ENCODE measurements at regions not wholly inside any gene's neighbourhood (a gene's known extent, or its start where the extent isn't known, plus 50 kb on each side); places are given as distances from the start of the nearest gene placed in this dataset.

DNA sequence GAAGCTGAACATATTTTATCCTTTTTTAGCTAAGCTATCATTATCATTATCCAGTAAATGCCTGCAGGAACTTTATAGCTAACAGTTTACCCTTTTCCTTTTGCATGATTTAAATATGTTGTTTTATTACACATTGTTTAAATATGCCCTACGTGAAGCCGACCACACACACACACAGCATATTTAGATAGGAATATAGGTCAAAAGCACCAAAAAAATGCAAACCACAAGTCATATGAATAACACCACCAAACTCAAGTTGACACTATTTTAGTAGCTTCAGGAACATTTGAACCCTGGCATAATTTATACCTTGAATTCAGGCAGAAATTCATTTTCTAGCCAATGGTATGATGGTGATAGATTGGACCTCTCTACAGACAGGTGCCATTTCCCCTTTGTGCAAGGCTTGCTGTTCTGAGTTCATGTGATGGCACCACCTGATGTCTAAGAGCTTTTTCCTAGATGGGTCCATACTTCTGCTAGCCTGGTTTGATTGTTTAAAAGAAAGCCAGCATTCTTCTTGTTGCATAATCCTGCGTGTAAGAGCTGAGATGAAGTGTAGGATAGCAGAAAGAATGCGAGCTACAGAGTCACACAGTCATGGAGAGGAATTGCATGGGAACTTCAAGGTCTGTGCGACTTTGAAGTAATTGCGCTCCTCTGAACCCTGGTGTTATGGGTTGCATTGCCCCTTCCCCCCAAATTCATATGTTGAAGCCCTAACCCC, 454.8 kb upstream of the SOX5 start:
- DNase-seq: no peak

DNA sequence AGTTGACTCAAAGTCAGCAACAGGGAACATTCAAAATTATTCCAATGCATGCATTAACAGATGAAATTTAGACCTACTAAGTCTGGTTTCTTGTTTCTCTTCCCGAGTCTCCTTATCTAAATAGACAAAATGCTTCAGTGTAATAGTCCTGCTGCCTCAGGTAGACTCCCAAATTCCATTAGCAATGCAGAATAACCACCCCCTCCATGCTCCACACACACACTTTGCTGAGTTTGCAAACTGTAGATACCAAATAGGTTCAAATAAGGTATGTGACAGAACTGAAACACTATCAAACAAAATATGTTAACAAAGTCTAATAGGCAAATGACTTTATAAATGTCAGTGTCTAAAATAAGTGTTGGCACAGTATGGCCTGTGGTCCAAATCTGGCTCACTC, 451.1 kb upstream of the SOX5 start:
- DNase-seq: no peak

GRCh38 chr12:24398605-24399004, 449.1 kb upstream of the SOX5 start:
- DNase-seq: no peak

- DNase-seq: no peak
These were observed 446.8 kb upstream of the SOX5 start for GRCh38 chr12:24396224-24396623.

- no peak for DNase-seq
These were observed 444.8 kb upstream of the SOX5 start for GRCh38 chr12:24394246-24394645.

DNA sequence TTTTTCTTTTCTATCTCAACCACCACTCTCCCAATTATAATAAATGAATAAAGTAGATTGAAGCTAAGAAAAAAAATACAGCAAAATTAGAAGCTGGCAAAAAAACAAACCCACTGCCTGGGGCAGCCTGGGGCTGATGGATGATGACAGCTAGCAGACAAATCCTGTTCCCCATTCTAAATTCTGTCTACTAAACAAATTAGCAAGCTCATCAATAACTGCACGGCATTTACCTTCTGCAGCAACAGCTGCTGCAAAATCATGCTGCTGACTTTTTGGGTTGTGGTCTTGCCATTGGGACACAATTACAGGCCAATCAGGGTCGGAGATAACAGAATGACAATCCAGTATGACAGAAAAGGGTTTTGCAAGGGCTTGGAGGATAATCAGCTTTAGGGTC, 443.6 kb upstream of the SOX5 start:
- no peak for DNase-seq

DNA sequence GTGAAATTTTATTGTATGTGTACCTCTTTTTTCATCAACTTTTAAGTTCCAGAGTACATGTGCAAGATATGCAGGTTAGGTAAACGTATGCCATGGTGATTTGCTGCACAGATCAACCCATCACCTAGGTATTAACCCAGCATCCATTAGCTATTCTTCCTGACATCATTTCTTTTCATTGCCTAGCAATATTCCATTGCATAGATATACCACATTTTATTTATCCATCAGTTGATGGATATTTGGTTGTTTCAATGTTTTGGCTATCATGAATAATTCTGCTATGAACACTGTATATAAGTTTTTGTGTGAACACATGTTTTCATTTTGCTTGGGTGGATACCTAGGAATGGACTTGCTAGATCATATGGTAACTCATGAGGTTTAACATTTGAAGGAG, 439.9 kb upstream of the SOX5 start:
- no peak for DNase-seq

DNA sequence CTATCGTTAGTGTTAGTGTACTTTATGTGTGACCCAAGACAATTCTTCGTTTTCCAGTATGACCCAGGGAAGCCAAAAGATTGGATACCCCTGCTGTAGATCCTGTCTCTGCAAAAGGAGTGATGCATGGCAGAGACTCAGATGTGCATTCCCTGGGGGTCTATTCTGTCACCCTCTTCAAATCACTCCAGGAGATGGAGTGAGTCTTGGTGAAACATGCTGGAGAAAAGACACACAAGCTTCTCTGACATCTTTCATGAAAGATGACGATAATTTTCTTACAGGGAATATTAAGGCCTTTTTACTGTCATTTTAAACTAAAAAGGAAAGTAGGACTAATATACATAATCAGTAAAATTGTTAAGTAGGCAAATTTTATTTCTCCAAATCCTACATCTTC, 437.9 kb upstream of the SOX5 start:
- no peak for DNase-seq

DNA sequence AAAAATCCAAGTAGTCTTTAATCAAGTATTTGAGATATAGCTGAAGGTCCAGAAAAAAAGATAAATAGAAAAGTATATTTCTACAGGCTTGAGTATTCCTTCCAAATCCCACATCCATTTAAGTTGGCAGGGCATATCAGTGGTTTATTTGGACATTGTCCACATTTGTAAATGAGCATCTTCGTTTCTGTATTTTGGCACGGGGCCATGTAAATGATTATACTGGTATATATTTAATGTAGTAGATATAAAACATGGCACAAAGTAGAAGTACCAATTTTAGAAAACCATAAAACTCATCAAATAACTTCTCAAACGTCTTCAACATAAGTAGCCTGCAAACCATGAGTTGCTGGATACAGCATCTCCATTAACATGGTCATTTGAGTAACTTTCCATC, 437.4 kb upstream of the SOX5 start:
- DNase-seq: no peak

DNA sequence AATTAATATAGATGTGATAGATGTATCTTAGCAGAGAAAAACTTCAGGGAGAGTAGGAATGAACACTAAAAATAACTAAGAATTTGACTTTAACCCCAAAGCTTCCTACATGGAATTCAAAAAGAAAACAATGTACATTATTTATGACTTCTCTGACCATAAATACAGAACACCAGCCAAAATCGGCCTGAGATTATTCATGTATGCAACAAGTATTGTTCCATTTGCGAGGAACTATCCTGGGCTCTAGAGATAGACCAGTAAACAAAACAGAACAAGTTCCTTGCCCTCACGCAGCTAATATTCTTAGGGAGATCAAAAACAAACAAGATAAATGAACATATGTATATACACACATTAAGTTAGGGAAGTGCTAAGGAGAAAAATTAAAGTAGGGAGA, 432.3 kb upstream of the SOX5 start:
- DNase-seq: no peak

GRCh38 chr12:24379861-24380521, 430.5 kb upstream of the SOX5 start:
- no peak for DNase-seq

- no peak for DNase-seq
These were observed 430.0 kb upstream of the SOX5 start for GRCh38 chr12:24379433-24379832.

DNA sequence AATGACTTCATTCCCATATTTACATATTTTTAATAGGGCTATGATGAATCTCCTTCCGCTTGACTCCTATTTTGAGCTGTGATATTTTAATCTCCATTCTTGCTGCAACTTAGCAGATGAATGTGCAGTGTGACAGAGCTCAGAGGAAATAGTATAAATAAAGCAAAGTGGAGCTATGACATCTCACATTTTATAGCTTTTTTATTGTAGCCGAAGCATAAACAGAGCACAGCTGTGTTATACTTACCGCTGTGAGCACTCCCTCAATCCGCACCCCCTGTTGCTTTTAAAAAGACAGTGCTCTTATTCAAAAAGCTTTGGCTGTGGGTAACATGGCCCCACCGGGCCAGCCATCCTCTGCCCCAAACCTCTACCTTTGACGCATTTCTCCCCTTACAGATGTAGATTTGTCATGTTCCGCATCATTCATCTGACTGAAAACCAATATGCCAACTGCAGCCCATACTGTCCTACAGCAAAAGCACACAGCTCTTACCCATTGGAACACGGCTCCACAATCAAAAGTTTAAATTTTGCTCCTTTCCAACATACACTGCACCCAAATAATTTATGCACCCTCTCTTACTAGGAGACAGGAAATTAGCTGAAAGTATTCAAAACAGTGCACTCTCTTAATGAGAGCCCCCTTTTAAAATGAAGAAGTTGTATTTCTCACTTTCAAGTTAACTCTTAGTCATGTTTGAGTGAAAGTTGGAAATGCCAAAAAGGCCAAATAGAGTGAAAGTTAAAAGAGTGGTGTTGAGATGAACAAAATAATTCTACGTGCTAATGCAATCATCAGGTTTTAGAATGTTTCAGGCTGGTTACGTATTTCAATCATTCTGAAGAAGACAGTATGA, 429.3 kb upstream of the SOX5 start:
- DNase-seq: no peak

DNA sequence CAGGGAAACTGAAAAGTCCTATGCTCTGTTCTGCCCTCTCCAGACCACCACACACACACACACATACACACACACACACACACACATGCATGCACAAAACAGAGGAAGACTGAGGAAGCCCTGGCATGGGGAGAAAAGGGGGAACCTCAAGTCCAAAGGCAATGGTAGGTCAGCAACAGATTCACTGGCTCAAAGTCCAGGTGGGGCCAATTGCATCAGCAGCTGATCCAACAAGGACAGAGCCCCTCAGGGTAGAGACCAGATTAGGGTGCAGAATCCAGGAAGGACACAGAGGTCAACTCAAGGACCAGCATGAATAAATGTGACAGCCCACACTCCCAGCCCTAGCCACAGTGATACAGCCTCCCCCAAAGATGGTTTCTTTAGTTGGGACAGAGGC, 425.0 kb upstream of the SOX5 start:
- DNase-seq: no peak

DNA sequence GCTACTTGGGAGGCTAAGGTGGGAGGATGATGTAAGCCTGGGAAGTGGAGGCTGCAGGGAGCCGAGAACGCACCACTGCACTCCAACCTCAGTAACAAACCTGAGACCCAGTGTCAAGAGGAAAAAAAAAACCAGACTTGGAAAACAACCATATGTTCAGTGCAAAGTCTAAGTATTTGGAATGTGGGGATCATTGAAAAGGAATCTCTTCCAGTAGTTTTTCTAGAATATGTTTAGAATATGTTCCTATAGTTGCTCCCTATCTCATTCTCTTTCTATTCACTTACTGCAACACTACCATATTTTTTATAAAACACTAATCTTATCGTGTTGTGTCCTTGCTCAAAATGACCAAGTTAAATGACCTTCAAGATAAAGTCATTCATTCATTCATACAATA, 423.5 kb upstream of the SOX5 start:
- DNase-seq: no peak

DNA sequence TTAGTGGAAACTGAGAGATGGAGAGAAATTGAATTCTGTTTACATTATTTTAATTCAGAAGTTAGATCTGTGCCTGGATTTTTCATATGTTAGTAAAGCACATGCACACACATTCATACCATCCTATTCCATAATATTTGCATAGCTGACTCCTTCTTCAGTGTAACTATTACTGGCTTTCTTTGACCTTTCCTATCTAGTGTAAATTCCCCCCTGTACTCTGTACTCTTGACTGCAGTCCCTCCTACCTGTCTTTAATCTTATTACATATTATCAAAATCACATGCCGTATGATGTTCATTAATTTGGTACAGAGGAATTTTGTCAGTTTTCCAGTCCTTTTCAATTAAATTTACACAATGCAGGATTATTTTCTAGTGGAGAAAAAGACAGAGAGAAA, 417.0 kb upstream of the SOX5 start:
- no peak for DNase-seq

- DNase-seq: no peak
These were observed 415.5 kb upstream of the SOX5 start for GRCh38 chr12:24364921-24365320.

GRCh38 chr12:24363177-24363754, 413.8 kb upstream of the SOX5 start:
- DNase-seq: no peak

DNA sequence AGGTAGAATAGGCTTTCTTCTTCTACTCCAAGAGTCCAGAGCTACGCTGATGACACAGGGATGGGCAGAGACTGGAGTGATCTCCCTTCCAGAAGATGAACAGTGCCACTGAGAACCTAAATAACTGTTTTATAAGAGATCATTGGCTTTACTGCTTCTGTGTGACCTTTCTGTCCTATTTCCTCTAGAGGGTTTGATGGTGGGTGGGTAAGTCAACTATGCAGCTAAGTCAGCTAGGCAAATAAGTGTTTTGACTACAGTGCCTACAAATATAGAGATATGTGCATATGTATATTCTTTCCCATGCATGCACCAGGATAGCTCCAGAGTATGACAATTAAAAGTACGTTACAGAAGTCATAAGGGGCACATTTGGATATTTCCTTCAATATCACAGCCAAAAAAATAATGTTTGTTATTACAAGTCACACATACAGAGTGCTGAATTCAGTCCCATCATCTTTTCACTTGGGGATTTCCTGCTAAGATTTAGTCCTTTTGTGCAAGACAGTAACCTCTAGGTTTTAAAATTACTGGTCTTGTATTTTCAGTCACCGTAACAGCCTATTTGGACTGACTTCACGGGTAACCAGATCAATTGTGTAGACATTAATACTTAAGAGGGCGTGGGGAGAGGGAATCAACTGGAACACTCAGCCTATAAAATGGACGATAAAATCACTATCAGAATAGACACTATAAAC, 412.6 kb upstream of the SOX5 start:
- no peak for DNase-seq

DNA sequence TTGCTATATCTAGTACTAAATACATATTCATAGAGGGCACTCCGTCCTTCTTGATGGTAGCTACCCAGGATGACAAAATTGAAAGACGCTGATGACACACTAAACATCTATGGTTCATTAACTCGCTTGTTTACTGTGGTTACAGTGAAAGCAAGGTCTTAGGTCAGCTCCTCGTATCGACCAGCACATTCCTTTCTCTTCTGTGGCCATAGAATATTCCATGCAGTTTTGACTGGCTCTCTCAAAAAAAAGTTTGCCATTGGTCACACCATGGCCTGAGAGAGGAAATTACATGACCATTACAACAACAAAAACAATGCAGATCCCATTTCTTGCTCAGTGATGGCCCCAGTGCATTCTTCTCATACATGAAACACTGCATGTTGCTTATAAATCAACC, 411.4 kb upstream of the SOX5 start:
- no peak for DNase-seq

DNA sequence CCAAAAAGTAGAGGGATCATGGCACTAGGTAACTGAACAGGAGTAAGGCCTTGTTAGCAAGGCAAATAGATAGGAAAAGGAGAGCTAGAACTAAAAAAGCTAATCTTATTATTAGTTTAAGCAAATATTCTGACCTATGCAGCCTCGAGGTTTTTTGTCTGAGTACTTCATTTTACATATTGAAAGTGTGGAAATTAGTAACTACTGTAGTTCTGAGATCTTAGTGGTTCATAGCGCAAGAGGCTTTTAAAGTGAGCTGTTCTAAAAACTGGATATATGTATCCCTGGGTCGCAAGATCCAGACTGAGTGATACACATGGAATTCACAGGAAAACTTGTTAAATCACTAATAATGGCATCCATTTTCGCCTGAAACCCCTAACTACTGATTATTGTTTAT, 411.0 kb upstream of the SOX5 start:
- DNase-seq: no peak

GRCh38 chr12:24360057-24360456, 410.6 kb upstream of the SOX5 start:
- DNase-seq: no peak

- no peak for DNase-seq
These were observed 409.9 kb upstream of the SOX5 start for GRCh38 chr12:24359418-24359817.
